Mesothelial cell of epicardium (in vitro differentiated cells): ENCODE measurements at regions not wholly inside any gene's neighbourhood (a gene's known extent, or its start where the extent isn't known, plus 50 kb on each side); places are given as distances from the start of the nearest gene placed in this dataset.

Source experiments
- DNase-seq, 2 experiments: peaks; one replicate each; pipeline ENCODE4 v3.0.0; 2021; ENCODE audit warnings: low spot score in 2 of 2; ENCODE audit not compliant: unreplicated experiment in 2 of 2
- H3K27ac Mint-ChIP-seq: 2 replicates; pipeline ENCODE4 v1.8.0; 2021; ENCODE audit warnings: mixed read lengths
- H3K27me3 Mint-ChIP-seq: 2 replicates; pipeline ENCODE4 v1.8.0; 2021; ENCODE audit warnings: low read depth, mixed read lengths
- H3K36me3 Mint-ChIP-seq: 2 replicates; pipeline ENCODE4 v1.8.0; 2021; ENCODE audit warnings: mixed read lengths
- H3K4me1 Mint-ChIP-seq: 2 replicates; pipeline ENCODE4 v1.8.0; 2021; ENCODE audit warnings: mixed read lengths
- H3K4me3 Mint-ChIP-seq: 2 replicates; pipeline ENCODE4 v1.8.0; 2021; ENCODE audit warnings: mild to moderate bottlenecking, moderate library complexity, mixed read lengths
- H3K9me3 Mint-ChIP-seq: 2 replicates; pipeline ENCODE4 v1.8.0; 2021; ENCODE audit warnings: mixed read lengths
- TF ChIP-seq, protein P1 (sequence below): fragments of 200-600 bp; sonication (generic); IDR thresholded peaks from one replicate; pipeline ENCODE4 v1.5.0; 2021; ENCODE audit warnings: antibody characterized with exemption; ENCODE audit not compliant: unreplicated experiment

DNA sequence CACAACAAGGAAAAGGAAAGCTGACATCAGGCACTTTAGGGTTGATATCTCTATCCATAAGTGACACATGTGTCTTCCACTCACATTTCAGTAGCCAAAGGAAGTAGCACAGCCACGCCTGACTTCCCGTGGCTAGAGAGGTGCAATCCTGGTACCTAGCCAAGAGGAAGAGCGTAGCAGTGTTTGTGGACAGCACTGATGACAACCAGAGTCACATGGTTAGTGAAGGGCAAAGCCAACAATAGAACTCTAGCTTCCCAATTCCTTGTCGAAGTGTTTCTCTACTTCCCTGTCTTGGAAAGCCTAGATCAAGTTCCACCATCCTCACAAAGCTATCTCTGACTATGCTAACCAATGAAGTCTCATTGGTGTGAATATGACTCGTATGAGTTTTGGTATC, 189.2 kb downstream of the RSL24D1 start:
- no peak for DNase-seq
- H3K4me1 Mint-ChIP-seq, result no peaks in the 10 kb centered on the region
- peaks cover 34% of the 10 kb centered on the region for H3K9me3 Mint-ChIP-seq
- H3K27ac Mint-ChIP-seq, result no peak overlapping the region
- H3K36me3 Mint-ChIP-seq, result no peaks in the 10 kb centered on the region
- TF ChIP-seq, protein P1, sequence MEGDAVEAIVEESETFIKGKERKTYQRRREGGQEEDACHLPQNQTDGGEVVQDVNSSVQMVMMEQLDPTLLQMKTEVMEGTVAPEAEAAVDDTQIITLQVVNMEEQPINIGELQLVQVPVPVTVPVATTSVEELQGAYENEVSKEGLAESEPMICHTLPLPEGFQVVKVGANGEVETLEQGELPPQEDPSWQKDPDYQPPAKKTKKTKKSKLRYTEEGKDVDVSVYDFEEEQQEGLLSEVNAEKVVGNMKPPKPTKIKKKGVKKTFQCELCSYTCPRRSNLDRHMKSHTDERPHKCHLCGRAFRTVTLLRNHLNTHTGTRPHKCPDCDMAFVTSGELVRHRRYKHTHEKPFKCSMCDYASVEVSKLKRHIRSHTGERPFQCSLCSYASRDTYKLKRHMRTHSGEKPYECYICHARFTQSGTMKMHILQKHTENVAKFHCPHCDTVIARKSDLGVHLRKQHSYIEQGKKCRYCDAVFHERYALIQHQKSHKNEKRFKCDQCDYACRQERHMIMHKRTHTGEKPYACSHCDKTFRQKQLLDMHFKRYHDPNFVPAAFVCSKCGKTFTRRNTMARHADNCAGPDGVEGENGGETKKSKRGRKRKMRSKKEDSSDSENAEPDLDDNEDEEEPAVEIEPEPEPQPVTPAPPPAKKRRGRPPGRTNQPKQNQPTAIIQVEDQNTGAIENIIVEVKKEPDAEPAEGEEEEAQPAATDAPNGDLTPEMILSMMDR, result no peak
- H3K27me3 Mint-ChIP-seq, result peaks cover 8% of the 10 kb centered on the region
- no peak overlapping the region for H3K4me3 Mint-ChIP-seq

- DNase-seq, result no peak
- H3K27ac Mint-ChIP-seq, result no peak overlapping the region
- no peaks in the 10 kb centered on the region for H3K36me3 Mint-ChIP-seq
- H3K27me3 Mint-ChIP-seq, result peaks cover 8% of the 10 kb centered on the region
- TF ChIP-seq, protein P1, result no peak
- no peaks in the 10 kb centered on the region for H3K4me1 Mint-ChIP-seq
- no peak overlapping the region for H3K4me3 Mint-ChIP-seq
- peaks cover 40% of the 10 kb centered on the region for H3K9me3 Mint-ChIP-seq
These were observed 191.1 kb downstream of the RSL24D1 start for GRCh38 chr15:55005679-55006078.

DNA sequence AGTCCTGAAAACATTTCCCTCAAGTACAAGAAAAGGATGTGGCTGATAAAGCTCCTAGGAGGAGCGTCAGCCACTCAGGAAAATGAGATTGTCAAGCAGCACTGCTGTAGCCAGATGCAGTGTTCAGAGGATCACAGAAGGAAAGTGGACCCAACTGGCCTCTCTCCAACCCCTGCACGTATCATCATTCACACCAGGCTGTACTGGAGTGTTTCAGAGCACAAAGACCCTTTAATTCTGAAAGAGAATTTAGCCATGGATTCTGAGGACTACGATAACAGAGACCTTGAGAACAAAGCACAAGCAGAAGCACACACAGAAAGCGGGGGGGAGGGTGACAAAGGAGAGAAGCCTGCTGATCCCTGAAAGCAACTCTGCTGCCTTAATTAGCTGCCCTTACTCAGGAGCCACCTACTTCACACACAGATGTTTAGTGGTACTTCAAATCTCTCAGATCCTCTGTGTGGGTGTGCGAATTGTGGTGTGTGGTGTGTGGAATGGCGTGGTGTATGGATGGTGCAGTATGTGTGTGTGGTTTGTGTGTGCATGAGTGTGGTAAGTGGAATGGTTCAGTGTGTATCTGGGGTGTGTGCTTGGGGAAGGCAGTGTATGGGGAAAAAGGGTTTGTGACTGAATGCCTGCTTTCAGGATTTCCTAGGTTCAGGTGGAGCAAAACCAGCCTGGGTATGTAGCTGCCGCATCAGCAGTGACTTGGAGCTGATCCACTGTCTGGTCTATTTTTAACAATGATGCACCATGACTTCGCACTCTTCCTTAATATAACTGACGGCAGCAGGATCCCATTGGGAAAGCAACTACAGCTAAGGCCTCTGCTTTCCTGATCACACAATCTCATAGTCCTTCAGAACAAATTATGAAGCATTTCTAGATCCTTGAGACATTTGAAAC, 192.5 kb downstream of the RSL24D1 start:
- Mint-ChIP-seq H3K9me3 (peaks cover 34% of the 10 kb centered on the region), H3K27me3 (peaks cover 2% of the 10 kb centered on the region), H3K4me3 (no peak overlapping the region), H3K4me1 (no peaks in the 10 kb centered on the region), H3K36me3 (no peaks in the 10 kb centered on the region), H3K27ac (no peak overlapping the region)
- TF ChIP-seq, protein P1, result no peak
- DNase-seq, result no peak

GRCh38 chr15:54998661-54999060, 198.1 kb downstream of the RSL24D1 start:
- no peaks in the 10 kb centered on the region for H3K36me3 Mint-ChIP-seq
- H3K4me3 Mint-ChIP-seq, result no peak overlapping the region
- H3K9me3 Mint-ChIP-seq, result peaks cover 57% of the 10 kb centered on the region
- no peak for DNase-seq
- no peaks in the 10 kb centered on the region for H3K27me3 Mint-ChIP-seq
- no peaks in the 10 kb centered on the region for H3K4me1 Mint-ChIP-seq
- TF ChIP-seq, protein P1, result no peak
- no peak overlapping the region for H3K27ac Mint-ChIP-seq

GRCh38 chr15:54990793-54991192, 205.9 kb downstream of the RSL24D1 start:
- no peaks in the 10 kb centered on the region for H3K27me3 Mint-ChIP-seq
- TF ChIP-seq, protein P1, result no peak
- H3K27ac Mint-ChIP-seq, result no peak overlapping the region
- H3K4me1 Mint-ChIP-seq, result no peaks in the 10 kb centered on the region
- no peak for DNase-seq
- H3K36me3 Mint-ChIP-seq, result no peaks in the 10 kb centered on the region
- peaks cover 78% of the 10 kb centered on the region for H3K9me3 Mint-ChIP-seq
- no peak overlapping the region for H3K4me3 Mint-ChIP-seq
